PC-3 (cell line): ENCODE measurements at regions not wholly inside any gene's neighbourhood (a gene's known extent, or its start where the extent isn't known, plus 50 kb on each side); places are given as distances from the start of the nearest gene placed in this dataset.
"Not testable (repeated sequence)": the region's sequence is repeated elsewhere in the genome, so short reads cannot be mapped to it uniquely, and the experiment has no call there.

Experiments
- ATAC-seq: fragments of 200-7000 bp; cut with Tn5 transposase; 2 replicates; pipeline ENCODE4 v1.9.1; 2020; ENCODE audit warnings: mild to moderate bottlenecking, moderate library complexity
- BruUV-seq: library from RNA; stranded (reverse); fragments of 400-500 nt; replicated peaks from 2 replicates; lab custom pipeline; 2021; lab: Mats Ljungman, UMichigan
- CTCF ChIA-PET: fragments of 300-600 bp; sonication (Branson Sonifier 250); formaldehyde crosslinking; loops from one replicate; lab custom pipeline; 2022; ENCODE audit warnings: antibody characterized with exemption; lab: Charles Lee
- POLR2A ChIA-PET: fragments of 300-600 bp; sonication (Branson Sonifier 250); formaldehyde crosslinking; loops from one replicate; lab custom pipeline; 2022; ENCODE audit warnings: antibody characterized with exemption; ENCODE audit not compliant: unreplicated experiment; lab: Charles Lee
- DNase-seq: peaks from one replicate; pipeline ENCODE4 v3.0.0-alpha.2; 2015
- H2AFZ ChIP-seq: fragments of 300-600 bp; sonication (generic); 2 replicates; pipeline ENCODE4 v1.6.0; 2016; ENCODE audit warnings: antibody characterized with exemption, low read length
- H3F3A ChIP-seq: fragments of 300-600 bp; sonication (generic); one replicate; pipeline ENCODE4 v1.6.0; 2017; ENCODE audit warnings: antibody characterized with exemption, low read length, control low read depth, mild to moderate bottlenecking; ENCODE audit not compliant: unreplicated experiment
- H3K27ac ChIP-seq: fragments of 300-600 bp; sonication (generic); 2 replicates; pipeline ENCODE4 v1.5.1; 2016; ENCODE audit warnings: mild to moderate bottlenecking, low read length
- H3K27me3 ChIP-seq: fragments of 300-600 bp; sonication (generic); 2 replicates; pipeline ENCODE4 v1.6.1; 2016; ENCODE audit warnings: low read length, mixed read lengths
- H3K36me3 ChIP-seq: fragments of 300-600 bp; sonication (generic); 2 replicates; pipeline ENCODE4 v1.6.1; 2016; ENCODE audit warnings: low read depth, mixed run types, low read length, mixed read lengths
- H3K4me1 ChIP-seq: fragments of 300-600 bp; sonication (generic); 2 replicates; pipeline ENCODE4 v1.5.1; 2016; ENCODE audit warnings: low read length; ENCODE audit not compliant: insufficient read depth
- H3K4me2 ChIP-seq: fragments of 300-600 bp; sonication (generic); 2 replicates; pipeline ENCODE4 v1.6.0; 2016; ENCODE audit warnings: low read length
- H3K4me3 ChIP-seq: fragments of 300-600 bp; sonication (generic); 2 replicates; pipeline ENCODE4 v1.5.1; 2016; ENCODE audit warnings: mild to moderate bottlenecking, low read length, mixed read lengths
- H3K79me2 ChIP-seq: fragments of 300-600 bp; sonication (generic); 2 replicates; pipeline ENCODE4 v1.6.1; 2017; ENCODE audit warnings: low read length, mixed read lengths
- H3K9ac ChIP-seq: fragments of 300-600 bp; sonication (generic); 2 replicates; pipeline ENCODE4 v1.6.0; 2016; ENCODE audit warnings: mild to moderate bottlenecking, low read length
- H3K9me2 ChIP-seq: fragments of 300-600 bp; sonication (generic); replicated peaks from 2 replicates; pipeline ENCODE4 v1.6.1; 2016; ENCODE audit warnings: mixed run types, low read length, mixed read lengths
- H3K9me3 ChIP-seq: fragments of 300-600 bp; sonication (generic); 2 replicates; pipeline ENCODE4 v1.6.1; 2016; ENCODE audit warnings: low read length, mixed read lengths
- H4K20me1 ChIP-seq: fragments of 300-600 bp; sonication (generic); 2 replicates; pipeline ENCODE4 v1.6.1; 2016; ENCODE audit warnings: low read length, mixed read lengths
- EZH2 ChIP-seq: fragments of 300-600 bp; sonication (generic); IDR thresholded peaks from one replicate; pipeline ENCODE4 v1.6.1; 2017; ENCODE audit warnings: antibody characterized with exemption, mild to moderate bottlenecking, low read length; ENCODE audit not compliant: unreplicated experiment
- EZH2phosphoT487 ChIP-seq: fragments of 300-600 bp; sonication (generic); IDR thresholded peaks from 2 replicates; pipeline ENCODE4 v1.6.1; 2018; ENCODE audit warnings: mild to moderate bottlenecking, antibody characterized with exemption, low read length, borderline replicate concordance
- intact Hi-C: fragments of 100-400 bp; cut with micrococcal nuclease; formaldehyde crosslinking; loops from 2 replicates; pipeline ENCODE4 v1.9.0; 2023
- TF ChIP-seq, protein P1 (sequence below): fragments of 300-600 bp; sonication (generic); conservative IDR thresholded peaks from 2 replicates; pipeline ENCODE4 v1.5.1; 2017; ENCODE audit warnings: antibody characterized with exemption, low read depth, mild to moderate bottlenecking, low read length

DNA sequence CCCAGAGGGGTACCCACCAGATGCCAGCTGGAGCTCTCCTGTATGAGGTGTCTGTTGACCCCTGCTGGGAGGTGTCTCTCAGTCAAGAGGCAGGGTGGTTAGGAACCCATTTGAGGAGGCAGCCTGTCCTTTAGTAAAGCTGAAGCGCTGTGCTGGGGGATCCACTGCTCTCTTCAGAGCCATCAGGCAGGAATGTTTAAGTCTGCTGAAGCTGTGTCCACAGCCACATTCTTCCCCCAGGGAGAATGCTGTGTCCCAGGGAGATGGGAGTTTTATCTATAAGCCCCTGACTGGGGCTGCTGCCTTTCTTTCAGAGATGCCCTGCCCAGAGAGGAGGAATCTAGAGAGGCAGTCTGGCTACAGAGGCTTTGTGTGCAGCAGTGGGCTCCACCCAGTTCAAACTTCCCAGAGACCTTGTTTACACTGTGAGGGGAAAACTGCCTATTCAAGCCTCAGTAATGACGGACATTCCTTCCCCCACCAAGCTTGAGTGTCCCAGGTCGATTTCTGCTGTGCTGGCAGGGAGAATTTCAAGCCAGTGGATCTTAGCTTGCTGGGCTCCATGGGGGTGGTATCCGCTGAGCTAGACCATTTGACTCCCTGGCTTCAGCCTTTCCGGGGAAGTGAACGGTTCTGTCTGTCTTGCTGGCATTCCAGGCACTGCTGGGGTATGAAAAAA lies 133.8 kb downstream of the LEPR start:
- peaks cover 62% of the 10 kb centered on the region for H3K27me3 ChIP-seq
- POLR2A ChIA-PET, H3K9me2 ChIP-seq, H3K9me3 ChIP-seq, H3K4me1 ChIP-seq, H3K79me2 ChIP-seq, H3K36me3 ChIP-seq, DNase-seq, H2AFZ ChIP-seq, H4K20me1 ChIP-seq, BruUV-seq, H3F3A ChIP-seq, CTCF ChIA-PET, H3K9ac ChIP-seq, H3K4me3 ChIP-seq, H3K27ac ChIP-seq, H3K4me2 ChIP-seq, intact Hi-C loops, ATAC-seq: not testable (repeated sequence)

DNA sequence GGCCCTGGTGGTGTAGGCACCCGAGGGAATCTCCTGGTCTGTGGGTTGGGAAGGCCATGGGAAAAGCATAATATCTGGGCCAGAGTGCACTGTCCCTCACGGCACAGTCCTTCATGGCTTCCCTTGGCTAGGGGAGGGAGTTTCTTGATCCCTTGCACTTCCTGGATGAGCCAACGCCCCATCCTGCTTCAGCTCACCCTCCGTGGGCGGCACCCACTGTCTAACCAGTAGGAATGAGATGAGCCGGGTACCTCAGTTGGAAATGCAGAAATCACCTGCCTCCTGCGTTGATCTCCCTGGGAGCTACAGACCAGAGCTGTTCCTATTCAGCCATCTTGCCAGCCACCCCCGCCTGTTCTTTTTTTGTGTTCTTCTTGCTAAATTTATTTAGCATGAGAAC lies 134.4 kb downstream of the LEPR start:
- no peak overlapping the region for H2AFZ ChIP-seq
- no peaks in the 10 kb centered on the region for H3K36me3 ChIP-seq
- no peak for DNase-seq
- H3F3A ChIP-seq: no peaks in the 10 kb centered on the region
- CTCF ChIA-PET: no interaction called here
- TF ChIP-seq, protein P1, sequence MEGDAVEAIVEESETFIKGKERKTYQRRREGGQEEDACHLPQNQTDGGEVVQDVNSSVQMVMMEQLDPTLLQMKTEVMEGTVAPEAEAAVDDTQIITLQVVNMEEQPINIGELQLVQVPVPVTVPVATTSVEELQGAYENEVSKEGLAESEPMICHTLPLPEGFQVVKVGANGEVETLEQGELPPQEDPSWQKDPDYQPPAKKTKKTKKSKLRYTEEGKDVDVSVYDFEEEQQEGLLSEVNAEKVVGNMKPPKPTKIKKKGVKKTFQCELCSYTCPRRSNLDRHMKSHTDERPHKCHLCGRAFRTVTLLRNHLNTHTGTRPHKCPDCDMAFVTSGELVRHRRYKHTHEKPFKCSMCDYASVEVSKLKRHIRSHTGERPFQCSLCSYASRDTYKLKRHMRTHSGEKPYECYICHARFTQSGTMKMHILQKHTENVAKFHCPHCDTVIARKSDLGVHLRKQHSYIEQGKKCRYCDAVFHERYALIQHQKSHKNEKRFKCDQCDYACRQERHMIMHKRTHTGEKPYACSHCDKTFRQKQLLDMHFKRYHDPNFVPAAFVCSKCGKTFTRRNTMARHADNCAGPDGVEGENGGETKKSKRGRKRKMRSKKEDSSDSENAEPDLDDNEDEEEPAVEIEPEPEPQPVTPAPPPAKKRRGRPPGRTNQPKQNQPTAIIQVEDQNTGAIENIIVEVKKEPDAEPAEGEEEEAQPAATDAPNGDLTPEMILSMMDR: no peak
- no peak for TF ChIP-seq EZH2phosphoT487
- no peak for TF ChIP-seq EZH2
- H3K9ac ChIP-seq: no peak overlapping the region
- no peak overlapping the region for H3K27ac ChIP-seq
- intact Hi-C loops: no loop called here
- no peak overlapping the region for H3K4me2 ChIP-seq
- H3K79me2 ChIP-seq: no peaks in the 10 kb centered on the region
- no peak for ATAC-seq
- no peaks in the 10 kb centered on the region for H4K20me1 ChIP-seq
- POLR2A ChIA-PET: no interaction called here
- H3K4me1 ChIP-seq: no peaks in the 10 kb centered on the region
- no TSS peak for BruUV-seq
- H3K9me3 ChIP-seq: no peaks in the 10 kb centered on the region
- no peak overlapping the region for H3K4me3 ChIP-seq
- no peaks in the 10 kb centered on the region for H3K9me2 ChIP-seq
- H3K27me3 ChIP-seq: peaks cover 62% of the 10 kb centered on the region

DNA sequence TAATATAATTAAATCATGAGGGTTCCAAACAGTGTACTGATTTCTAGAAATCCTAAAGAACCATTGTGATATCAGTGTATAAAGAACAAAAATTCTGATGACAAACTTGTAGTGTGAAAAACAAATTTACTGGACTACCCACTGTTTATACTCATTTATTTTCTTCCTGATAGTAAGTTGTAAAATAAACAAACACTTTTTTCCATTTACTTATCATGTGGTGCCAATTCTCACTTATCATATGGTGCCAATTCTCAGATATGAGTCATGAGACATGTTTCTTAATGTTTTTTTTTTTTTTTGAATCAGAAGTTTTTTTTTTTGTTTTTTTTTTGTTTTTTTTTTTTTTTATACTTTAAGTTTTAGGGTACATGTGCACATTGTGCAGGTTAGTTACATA lies 137.7 kb downstream of the LEPR start:
- no TSS peak for BruUV-seq
- TF ChIP-seq EZH2phosphoT487 (no peak), EZH2 (no peak)
- TF ChIP-seq, protein P1: no peak
- POLR2A ChIA-PET: no interaction called here
- ATAC-seq: no peak
- no peaks in the 10 kb centered on the region for H3K36me3 ChIP-seq
- no peak overlapping the region for H3K4me3 ChIP-seq
- H4K20me1 ChIP-seq: no peaks in the 10 kb centered on the region
- H3K4me1 ChIP-seq: no peaks in the 10 kb centered on the region
- H3K9me2 ChIP-seq: no peaks in the 10 kb centered on the region
- H3K27me3 ChIP-seq: peaks cover 48% of the 10 kb centered on the region
- no peak for DNase-seq
- no peaks in the 10 kb centered on the region for H3F3A ChIP-seq
- H3K9me3 ChIP-seq: no peaks in the 10 kb centered on the region
- no peaks in the 10 kb centered on the region for H3K79me2 ChIP-seq
- H2AFZ ChIP-seq: no peak overlapping the region
- CTCF ChIA-PET: no interaction called here
- no peak overlapping the region for H3K9ac ChIP-seq
- no peak overlapping the region for H3K27ac ChIP-seq
- intact Hi-C loops: no loop called here
- no peak overlapping the region for H3K4me2 ChIP-seq
